DND-41 (cell line): ENCODE measurements at regions not wholly inside any gene's neighbourhood (a gene's known extent, or its start where the extent isn't known, plus 50 kb on each side); places are given as distances from the start of the nearest gene placed in this dataset.
"Not testable (repeated sequence)": the region's sequence is repeated elsewhere in the genome, so short reads cannot be mapped to it uniquely, and the experiment has no call there.

Experiments used
- ATAC-seq: fragments of 200-7000 bp; cut with Tn5 transposase; 3 replicates; pipeline ENCODE4 v1.9.1; 2021; ENCODE audit warnings: low read depth; ENCODE audit not compliant: insufficient read depth
- DNase-seq: peaks from one replicate; pipeline ENCODE4 v3.0.0-alpha.2; 2020
- H2AFZ ChIP-seq: 2 replicates; pipeline ENCODE4 v1.6.0; 2012; ENCODE audit warnings: low read depth, low read length
- H3K27ac ChIP-seq: 2 replicates; pipeline ENCODE4 v1.5.1; 2012; ENCODE audit warnings: low read length, inconsistent platforms
- H3K27me3 ChIP-seq: fragments of 200-600 bp; sonication (generic); 2 replicates; pipeline ENCODE4 v1.6.0; 2012; ENCODE audit warnings: low read length, mild to moderate bottlenecking, inconsistent platforms; ENCODE audit not compliant: insufficient read depth, poor library complexity
- H3K36me3 ChIP-seq: 2 replicates; pipeline ENCODE4 v1.5.1; 2012; ENCODE audit warnings: low read length, inconsistent platforms; ENCODE audit not compliant: insufficient read depth
- H3K4me1 ChIP-seq: 2 replicates; pipeline ENCODE4 v1.5.1; 2012; ENCODE audit warnings: mild to moderate bottlenecking, low read length; ENCODE audit not compliant: insufficient read depth
- H3K4me2 ChIP-seq: 2 replicates; pipeline ENCODE4 v1.6.0; 2012; ENCODE audit warnings: mild to moderate bottlenecking, moderate library complexity, low read length, inconsistent platforms; ENCODE audit not compliant: insufficient read depth
- H3K4me3 ChIP-seq, 2 experiments: fragments of 200-600 bp in 1 of 2; shearing (Covaris generic) in 1 of 2; 2 replicates each; pipeline ENCODE4 v1.5.1; 2012 to 2016; ENCODE audit warnings: inconsistent platforms in 2 of 2, low read length in 2 of 2, mild to moderate bottlenecking in 2 of 2, low read depth in 1 of 2, moderate library complexity in 1 of 2
- H3K79me2 ChIP-seq: 2 replicates; pipeline ENCODE4 v1.6.0; 2012; ENCODE audit warnings: low read length, inconsistent platforms; ENCODE audit not compliant: insufficient read depth
- H3K9ac ChIP-seq: 2 replicates; pipeline ENCODE4 v1.6.0; 2012; ENCODE audit warnings: low read depth, mild to moderate bottlenecking, inconsistent platforms, low read length, moderate library complexity
- H3K9me3 ChIP-seq: 2 replicates; pipeline ENCODE4 v1.5.1; 2012; ENCODE audit warnings: low read length, moderate library complexity, mild to moderate bottlenecking, inconsistent platforms; ENCODE audit not compliant: insufficient read depth, severe bottlenecking
- H4K20me1 ChIP-seq: 2 replicates; pipeline ENCODE4 v1.6.0; 2012; ENCODE audit warnings: low read length; ENCODE audit not compliant: insufficient read depth
- EZH2 ChIP-seq: IDR thresholded peaks from 3 replicates; pipeline ENCODE4 v1.6.1; 2012; ENCODE audit warnings: borderline replicate concordance, low read depth, mild to moderate bottlenecking, moderate library complexity, low read length, inconsistent platforms; ENCODE audit not compliant: severe bottlenecking
- TF ChIP-seq, protein P1 (sequence below): IDR thresholded peaks from 2 replicates; pipeline ENCODE4 v1.5.1; 2012; ENCODE audit warnings: borderline replicate concordance, low read length, moderate library complexity, mild to moderate bottlenecking; ENCODE audit not compliant: poor library complexity, severe bottlenecking; ENCODE audit errors: extremely low read depth

DNA sequence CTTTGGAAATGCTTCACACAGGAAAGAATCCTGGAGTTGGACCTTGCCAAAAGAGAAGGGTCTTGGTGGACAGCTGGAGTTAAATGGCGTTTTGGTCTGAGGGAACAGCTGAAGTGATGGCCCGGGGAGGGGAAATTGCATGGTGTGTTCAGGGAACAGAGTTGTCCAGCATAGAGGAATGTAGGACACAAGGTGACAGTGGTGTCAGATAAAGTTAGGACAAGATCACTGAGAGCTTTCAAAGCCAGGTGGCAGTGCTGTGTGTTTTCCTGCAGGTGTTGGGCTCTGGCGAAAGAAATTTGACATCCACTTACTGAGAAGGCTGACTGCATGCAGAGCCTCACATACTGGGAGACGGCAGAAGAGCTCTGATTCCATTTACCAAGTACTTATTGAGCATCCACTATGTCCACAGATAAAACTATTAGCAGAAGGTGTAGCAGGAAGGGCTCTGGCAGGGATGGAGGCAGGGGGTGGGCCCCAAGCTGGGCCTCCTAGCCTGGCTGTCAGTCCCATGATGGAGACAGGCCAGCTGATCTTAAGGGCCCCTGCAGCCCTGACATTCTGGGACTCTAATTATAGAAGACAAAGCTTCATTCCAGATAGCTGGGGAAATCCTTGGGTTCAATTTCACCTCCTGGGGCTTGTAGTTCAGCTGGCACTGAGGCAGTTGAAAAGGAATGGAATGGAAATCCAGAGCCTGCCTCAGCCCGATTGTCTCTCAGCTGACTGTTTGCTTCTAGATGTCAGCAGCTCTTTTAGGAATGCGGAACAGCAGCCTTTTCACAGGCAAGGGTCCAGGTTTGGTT is 150.2 kb upstream of the MAMLD1 start:
- Histone ChIP-seq H3K27ac (no peak overlapping the region), H3K79me2 (no peaks in the 10 kb centered on the region), H3K9me3 (no peaks in the 10 kb centered on the region), H3K4me3 (no peak overlapping the region), H3K9ac (no peak overlapping the region), H4K20me1 (no peaks in the 10 kb centered on the region), H3K4me1 (no peaks in the 10 kb centered on the region), H3K27me3 (no peaks in the 10 kb centered on the region), H2AFZ (no peak overlapping the region), H3K4me2 (no peak overlapping the region), H3K36me3 (no peaks in the 10 kb centered on the region)
- ATAC-seq = no peak
- no peak for DNase-seq
- TF ChIP-seq, protein P1, sequence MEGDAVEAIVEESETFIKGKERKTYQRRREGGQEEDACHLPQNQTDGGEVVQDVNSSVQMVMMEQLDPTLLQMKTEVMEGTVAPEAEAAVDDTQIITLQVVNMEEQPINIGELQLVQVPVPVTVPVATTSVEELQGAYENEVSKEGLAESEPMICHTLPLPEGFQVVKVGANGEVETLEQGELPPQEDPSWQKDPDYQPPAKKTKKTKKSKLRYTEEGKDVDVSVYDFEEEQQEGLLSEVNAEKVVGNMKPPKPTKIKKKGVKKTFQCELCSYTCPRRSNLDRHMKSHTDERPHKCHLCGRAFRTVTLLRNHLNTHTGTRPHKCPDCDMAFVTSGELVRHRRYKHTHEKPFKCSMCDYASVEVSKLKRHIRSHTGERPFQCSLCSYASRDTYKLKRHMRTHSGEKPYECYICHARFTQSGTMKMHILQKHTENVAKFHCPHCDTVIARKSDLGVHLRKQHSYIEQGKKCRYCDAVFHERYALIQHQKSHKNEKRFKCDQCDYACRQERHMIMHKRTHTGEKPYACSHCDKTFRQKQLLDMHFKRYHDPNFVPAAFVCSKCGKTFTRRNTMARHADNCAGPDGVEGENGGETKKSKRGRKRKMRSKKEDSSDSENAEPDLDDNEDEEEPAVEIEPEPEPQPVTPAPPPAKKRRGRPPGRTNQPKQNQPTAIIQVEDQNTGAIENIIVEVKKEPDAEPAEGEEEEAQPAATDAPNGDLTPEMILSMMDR = no peak
- no peak for TF ChIP-seq EZH2

DNA sequence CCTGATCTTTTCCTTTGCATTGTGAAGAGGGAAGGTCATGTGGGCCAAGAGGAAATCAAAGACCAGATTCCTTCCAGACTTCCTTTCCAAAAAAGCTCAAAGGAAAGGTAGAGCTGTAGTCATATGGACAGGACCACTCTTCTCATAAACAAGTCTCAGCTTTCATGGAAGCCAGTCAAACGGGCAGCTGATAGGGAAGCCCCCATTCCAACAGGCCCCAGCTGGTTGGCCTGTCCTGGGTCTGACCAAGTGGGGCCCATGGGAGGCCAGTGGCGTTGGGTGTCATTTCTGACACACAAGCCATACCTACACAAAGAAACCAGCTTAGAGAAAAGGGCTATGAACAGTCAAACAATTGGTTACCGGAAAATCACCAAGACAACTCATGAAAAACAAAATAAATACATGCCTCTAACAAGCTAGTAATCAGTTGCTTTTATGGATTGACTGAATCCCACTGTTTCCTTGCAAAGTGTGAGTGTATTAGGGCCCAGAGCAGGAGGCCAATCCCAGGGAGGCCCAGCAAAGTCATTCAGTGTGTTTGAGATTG is 149.6 kb upstream of the MAMLD1 start:
- TF ChIP-seq, protein P1 = no peak
- no peak for TF ChIP-seq EZH2
- Histone ChIP-seq H4K20me1 (no peaks in the 10 kb centered on the region), H3K4me3 (no peak overlapping the region), H3K9me3 (no peaks in the 10 kb centered on the region), H3K27ac (no peak overlapping the region), H3K9ac (no peak overlapping the region), H3K4me1 (no peaks in the 10 kb centered on the region), H3K79me2 (no peaks in the 10 kb centered on the region), H3K4me2 (no peak overlapping the region), H3K36me3 (no peaks in the 10 kb centered on the region), H2AFZ (no peak overlapping the region), H3K27me3 (no peaks in the 10 kb centered on the region)
- no peak for DNase-seq
- ATAC-seq = no peak

DNA sequence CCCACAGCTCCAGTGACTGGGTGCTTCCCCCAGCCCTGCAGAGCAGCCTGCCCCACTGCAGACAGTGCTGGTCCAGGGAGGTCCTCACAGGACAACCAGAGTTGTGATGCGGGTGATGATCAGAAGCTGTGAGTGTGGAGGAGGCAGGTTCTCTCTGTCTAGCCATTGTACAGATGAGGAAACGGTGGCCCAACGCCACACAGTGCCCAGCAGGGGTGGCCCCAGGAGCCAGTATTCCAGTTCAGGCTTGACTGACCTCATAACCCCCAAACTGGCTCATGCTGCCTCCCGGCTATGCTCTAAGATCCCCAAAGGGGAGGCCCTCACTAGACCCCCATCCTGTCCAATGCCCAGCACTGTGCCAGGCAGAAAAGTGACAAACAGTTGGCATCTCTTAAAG is 147.1 kb upstream of the MAMLD1 start:
- not testable (repeated sequence) for ATAC-seq, H3K4me2 ChIP-seq, H3K36me3 ChIP-seq, H3K27me3 ChIP-seq, H2AFZ ChIP-seq, H3K4me1 ChIP-seq, H3K27ac ChIP-seq, H4K20me1 ChIP-seq, H3K79me2 ChIP-seq, DNase-seq, H3K9ac ChIP-seq, H3K4me3 ChIP-seq, H3K9me3 ChIP-seq

- no peak overlapping the region for H3K4me3 ChIP-seq
- H3K27me3 ChIP-seq = no peaks in the 10 kb centered on the region
- no peaks in the 10 kb centered on the region for H3K4me1 ChIP-seq
- H3K9ac ChIP-seq = no peak overlapping the region
- no peak for DNase-seq
- no peaks in the 10 kb centered on the region for H4K20me1 ChIP-seq
- no peak for ATAC-seq
- H3K27ac ChIP-seq = no peak overlapping the region
- H3K4me2 ChIP-seq = no peak overlapping the region
- no peaks in the 10 kb centered on the region for H3K36me3 ChIP-seq
- no peaks in the 10 kb centered on the region for H3K9me3 ChIP-seq
- TF ChIP-seq, protein P1 = no peak
- no peak for TF ChIP-seq EZH2
- no peaks in the 10 kb centered on the region for H3K79me2 ChIP-seq
- H2AFZ ChIP-seq = no peak overlapping the region
These were observed 146.4 kb upstream of the MAMLD1 start for GRCh38 chrX:150216716-150217115.
